Vagina (tissue), 2 donors: ENCODE measurements at regions not wholly inside any gene's neighbourhood (a gene's known extent, or its start where the extent isn't known, plus 50 kb on each side); places are given as distances from the start of the nearest gene placed in this dataset.

Experiments used
- CTCF ChIP-seq, 3 experiments: fragments of 450-650 bp in 2 of 3; fragments of 200-600 bp in 1 of 3; sonication (generic) in 1 of 3; IDR thresholded peaks; one replicate each; pipeline ENCODE4 v1.5.1; 2017 to 2019; ENCODE audit warnings: antibody characterized with exemption in 3 of 3, mild to moderate bottlenecking in 2 of 3, moderate library complexity in 2 of 3
- POLR2A ChIP-seq, 2 donors: fragments of 450-650 bp; IDR thresholded peaks; one replicate each; pipeline ENCODE4 v1.6.1; 2017; ENCODE audit warnings: antibody characterized with exemption in 2 of 2, mild to moderate bottlenecking in 2 of 2, moderate library complexity in 2 of 2
- POLR2AphosphoS5 ChIP-seq, 2 donors: sonication (generic); formaldehyde crosslinking; IDR thresholded peaks; one replicate each; pipeline ENCODE4 v1.9.0; 2017; ENCODE audit warnings: antibody characterized with exemption in 2 of 2, mild to moderate bottlenecking in 2 of 2, low read depth in 1 of 2; ENCODE audit not compliant: insufficient read depth in 1 of 2

- TF ChIP-seq POLR2A (IDR thresholded peaks at IDR 0.05) (no peak), CTCF (IDR thresholded peaks at IDR 0.05) (no peak), POLR2AphosphoS5 (IDR thresholded peaks at IDR 0.05; ENCODE audit: insufficient read depth in 1 of 2, low read depth in 1 of 2) (no peak)
These were observed 236.8 kb downstream of the ENC1 start for GRCh38 chr5:74403771-74404170.
